GM21367 (cell line): ENCODE measurements at regions not wholly inside any gene's neighbourhood (a gene's known extent, or its start where the extent isn't known, plus 50 kb on each side); places are given as distances from the start of the nearest gene placed in this dataset.
A peak's percentile ranks its signal among the peaks of the same experiment; 100 is the strongest.

Experiments used
- ATAC-seq: cut with Tn5 transposase; IDR thresholded peaks from one replicate; pipeline ENCODE4 v1.9.1; 2021; ENCODE audit not compliant: unreplicated experiment

GRCh38 chrX:65034668-65035445, 58.6 kb upstream of the ZC4H2 start, which contains the start of gene ZC3H12B:
TSS of gene ZC3H12B (plus strand) at chrX:65034826.
- peak; percentile 94 for ATAC-seq

- no peak for ATAC-seq
These were observed 58.0 kb upstream of the ZC4H2 start for GRCh38 chrX:65034292-65034667.
